ENCODE measurements at regions not wholly inside any gene's neighbourhood (a gene's known extent, or its start where the extent isn't known, plus 50 kb on each side); places are given as distances from the start of the nearest gene placed in this dataset.

- H3K36me3 ChIP-seq = no peaks in the 10 kb centered on the region
- no peak for TF ChIP-seq POLR2A (IDR thresholded peaks at IDR 0.05; ENCODE audit: low read depth)
- intact Hi-C loops (cut with DNase I) = no loop called here
- no peak overlapping the region for H3K27ac ChIP-seq (replicated peaks in 1 of 4)
- DNase-seq (ENCODE audit: extremely low spot score) = no peak
- no peaks in the 10 kb centered on the region for H3K27me3 ChIP-seq
- no peaks in the 10 kb centered on the region for H3K9me3 ChIP-seq
- 94% methylated on average over 3 of the region's 3 CpGs for WGBS
- no peaks in the 10 kb centered on the region for H3K4me1 ChIP-seq
- H3K4me3 ChIP-seq = no peak overlapping the region
Observed at GRCh38 chr15:36398212-36398611, 181.2 kb upstream of the CDIN1 start.

GRCh38 chr15:36399276-36399675 lies 180.2 kb upstream of the CDIN1 start:
- TF ChIP-seq POLR2AphosphoS5 (IDR thresholded peaks at IDR 0.05) (no peak), CTCF (IDR thresholded peaks at IDR 0.05) (no peak), POLR2A (IDR thresholded peaks at IDR 0.05; ENCODE audit: low read depth) (no peak), EP300 (IDR thresholded peaks at IDR 0.05) (no peak)
- no peak overlapping the region for H3K4me3 ChIP-seq
- no peak overlapping the region for H3K27ac ChIP-seq (replicated peaks in 1 of 4)
- H3K9me3 ChIP-seq = no peaks in the 10 kb centered on the region
- no peaks in the 10 kb centered on the region for H3K36me3 ChIP-seq
- intact Hi-C loops (cut with DNase I) = no loop called here
- H3K4me1 ChIP-seq = no peaks in the 10 kb centered on the region
- WGBS = 90% methylated on average over 9 of the region's 9 CpGs
- no peaks in the 10 kb centered on the region for H3K27me3 ChIP-seq
- DNase-seq (ENCODE audit: extremely low spot score) = no peak

GRCh38 chr15:36400936-36401585 lies 178.4 kb upstream of the CDIN1 start:
- Histone ChIP-seq H3K9me3 (no peaks in the 10 kb centered on the region), H3K27ac (replicated peaks in 1 of 4) (no peak overlapping the region), H3K4me1 (no peaks in the 10 kb centered on the region), H3K27me3 (no peaks in the 10 kb centered on the region), H3K36me3 (no peaks in the 10 kb centered on the region), H3K4me3 (no peak overlapping the region)
- 91% methylated on average over 3 of the region's 3 CpGs for WGBS
- DNase-seq (ENCODE audit: extremely low spot score) = no peak
- intact Hi-C loops (cut with DNase I) = no loop called here
- TF ChIP-seq EP300 (IDR thresholded peaks at IDR 0.05) (no peak), POLR2AphosphoS5 (IDR thresholded peaks at IDR 0.05) (no peak), CTCF (IDR thresholded peaks at IDR 0.05) (no peak), POLR2A (IDR thresholded peaks at IDR 0.05; ENCODE audit: low read depth) (no peak)

- no peak for DNase-seq (ENCODE audit: extremely low spot score)
- H3K27ac ChIP-seq (replicated peaks in 1 of 4) = no peak overlapping the region
- no peak overlapping the region for H3K4me3 ChIP-seq
- H3K36me3 ChIP-seq = no peaks in the 10 kb centered on the region
- H3K9me3 ChIP-seq = no peaks in the 10 kb centered on the region
- no peaks in the 10 kb centered on the region for H3K27me3 ChIP-seq
- intact Hi-C loops (cut with DNase I) = no loop called here
- H3K4me1 ChIP-seq = no peaks in the 10 kb centered on the region
- TF ChIP-seq CTCF (IDR thresholded peaks at IDR 0.05) = no peak
- TF ChIP-seq POLR2A (IDR thresholded peaks at IDR 0.05; ENCODE audit: low read depth) = no peak
- no peak for TF ChIP-seq EP300 (IDR thresholded peaks at IDR 0.05)
- TF ChIP-seq POLR2AphosphoS5 (IDR thresholded peaks at IDR 0.05) = no peak
- WGBS = 96% methylated on average over 3 of the region's 3 CpGs
Observed at GRCh38 chr15:36401586-36401966, 177.8 kb upstream of the CDIN1 start.

- intact Hi-C loops (cut with DNase I) = no loop called here
Observed at GRCh38 chr15:36403351-36403750, 176.1 kb upstream of the CDIN1 start.

More at GRCh38 chr15:36403351-36403750, 176.1 kb upstream of the CDIN1 start:
- Histone ChIP-seq H3K9me3 (no peaks in the 10 kb centered on the region), H3K4me1 (peaks cover 0 to 11% (median 7%) of the 10 kb centered on the region in 4 donors), H3K27ac (replicated peaks in 1 of 4) (no peak overlapping the region), H3K27me3 (no peaks in the 10 kb centered on the region), H3K36me3 (no peaks in the 10 kb centered on the region), H3K4me3 (no peak overlapping the region)
- WGBS = 77% methylated on average over 5 of the region's 5 CpGs
- TF ChIP-seq POLR2AphosphoS5 (IDR thresholded peaks at IDR 0.05) (no peak), EP300 (IDR thresholded peaks at IDR 0.05) (no peak), CTCF (IDR thresholded peaks at IDR 0.05) (no peak)
- no peak for DNase-seq (ENCODE audit: extremely low spot score)

All from esophagus muscularis mucosa (tissue), 4 donors.